NCI-H345 treated with DMSO at 0.1 percent for 48 hours (cell line): ENCODE measurements at regions not wholly inside any gene's neighbourhood (a gene's known extent, or its start where the extent isn't known, plus 50 kb on each side); places are given as distances from the start of the nearest gene placed in this dataset.

Experiments
- DNase-seq: peaks from one replicate; lab custom pipeline; 2025; ENCODE audit not compliant: unreplicated experiment; lab: John Stamatoyannopoulos, UW

DNA sequence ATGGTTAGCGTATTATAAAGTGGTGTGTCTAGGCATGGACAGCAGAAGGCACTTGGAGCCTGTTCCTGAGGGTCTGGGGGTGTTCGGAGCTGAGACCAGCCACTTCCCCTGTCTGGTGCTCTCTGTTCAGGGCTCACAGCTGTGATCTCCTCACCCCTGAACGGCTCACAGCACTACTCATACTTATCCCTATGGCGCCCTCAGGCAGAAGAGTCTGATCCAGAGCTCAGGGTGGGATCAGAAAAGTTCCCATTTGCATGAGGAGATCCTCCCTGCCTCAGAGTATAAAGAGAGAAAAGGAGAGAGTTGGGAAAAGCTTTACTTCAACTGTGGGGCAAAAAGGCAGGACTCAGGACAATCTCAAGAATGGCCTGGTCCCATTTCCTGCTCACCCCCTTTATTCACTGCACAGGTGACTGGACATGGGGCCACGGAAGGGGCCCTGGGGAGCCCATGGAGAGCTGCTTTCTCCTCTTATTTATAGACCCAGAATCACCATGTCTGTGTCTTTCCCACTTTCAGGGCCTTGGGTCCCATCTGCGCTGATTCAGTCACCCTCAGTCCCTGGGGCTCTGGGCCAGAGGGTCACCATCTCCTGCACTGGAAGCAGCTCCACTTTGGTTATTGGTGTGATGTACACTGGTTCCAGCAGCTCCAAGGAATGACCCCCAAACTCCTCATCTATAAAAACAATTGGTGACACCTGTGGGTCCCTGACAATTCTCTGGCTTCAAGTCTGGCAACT lies 97.0 kb upstream of the TOP3B start:
- DNase-seq = no peak

DNA sequence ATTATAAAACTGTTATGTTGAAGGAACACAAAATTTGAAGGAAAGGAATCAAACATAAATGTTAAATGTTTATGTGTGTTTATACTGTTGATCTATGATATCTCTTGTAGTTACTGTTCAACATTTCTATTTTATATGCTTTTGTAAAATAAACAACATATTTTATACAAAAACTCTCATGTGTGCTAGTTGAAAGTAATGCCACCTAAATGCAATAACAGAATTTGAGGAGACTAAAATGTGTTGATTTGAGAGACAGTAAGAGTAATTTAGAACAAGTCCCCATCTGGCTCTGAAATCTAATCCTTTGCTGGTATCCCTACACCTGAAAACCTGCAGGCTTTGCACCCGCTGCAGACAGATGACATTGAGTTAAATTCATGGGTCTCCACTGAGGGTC lies 95.7 kb upstream of the TOP3B start:
- DNase-seq = no peak

DNA sequence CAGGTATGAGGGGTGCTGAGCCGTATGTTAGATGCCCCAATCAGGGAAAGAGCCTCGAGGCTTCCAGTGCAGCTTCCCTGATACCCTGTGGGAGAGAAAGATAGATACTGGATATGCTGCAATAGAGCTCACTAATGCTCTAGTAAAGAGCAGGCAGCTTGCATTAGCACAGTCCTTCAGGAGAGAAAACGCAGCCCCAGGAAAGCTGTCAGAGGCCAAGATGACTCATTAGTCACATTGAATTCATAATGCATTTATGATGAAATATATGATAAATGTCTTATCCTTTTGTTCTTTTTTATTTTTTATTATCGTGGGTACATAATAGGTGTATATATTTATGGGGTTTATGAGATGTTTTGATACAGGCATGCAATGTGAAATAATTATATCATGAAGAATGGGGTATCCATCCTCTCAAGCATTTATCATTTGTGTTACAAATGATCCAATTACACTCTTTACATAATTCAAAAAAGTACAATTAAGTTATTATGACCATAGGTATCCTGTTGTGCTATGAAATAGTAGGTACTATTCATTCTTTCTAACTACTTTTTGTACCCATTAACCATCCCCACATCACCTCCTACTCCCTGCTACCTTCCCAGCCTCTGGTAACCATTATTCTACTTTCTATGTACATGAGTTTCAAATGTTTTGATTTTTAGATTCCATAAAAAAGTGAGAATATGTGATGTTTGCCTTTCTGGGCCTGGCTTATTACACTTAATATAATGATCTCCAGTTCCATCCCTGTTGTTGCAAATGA lies 94.5 kb upstream of the TOP3B start:
- no peak for DNase-seq

DNA sequence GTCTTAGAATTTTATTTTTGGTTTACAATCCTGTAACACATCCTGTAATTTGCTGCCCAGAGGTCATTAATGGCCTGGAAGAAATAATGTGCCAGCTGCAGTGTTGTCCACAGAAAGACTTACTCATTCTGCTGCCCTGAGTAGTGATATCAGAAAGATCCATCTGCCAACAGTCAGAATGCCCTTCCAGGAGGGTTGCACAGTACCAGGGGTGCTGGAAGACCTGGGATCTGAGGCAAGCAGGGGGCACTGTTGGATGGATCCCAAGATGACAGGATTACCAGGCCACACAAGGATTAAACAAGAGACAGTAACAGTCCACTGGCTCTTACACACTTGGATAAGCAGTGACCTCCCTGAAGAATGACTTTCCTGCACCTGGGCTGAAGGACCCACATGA lies 93.8 kb upstream of the TOP3B start:
- DNase-seq = no peak

DNA sequence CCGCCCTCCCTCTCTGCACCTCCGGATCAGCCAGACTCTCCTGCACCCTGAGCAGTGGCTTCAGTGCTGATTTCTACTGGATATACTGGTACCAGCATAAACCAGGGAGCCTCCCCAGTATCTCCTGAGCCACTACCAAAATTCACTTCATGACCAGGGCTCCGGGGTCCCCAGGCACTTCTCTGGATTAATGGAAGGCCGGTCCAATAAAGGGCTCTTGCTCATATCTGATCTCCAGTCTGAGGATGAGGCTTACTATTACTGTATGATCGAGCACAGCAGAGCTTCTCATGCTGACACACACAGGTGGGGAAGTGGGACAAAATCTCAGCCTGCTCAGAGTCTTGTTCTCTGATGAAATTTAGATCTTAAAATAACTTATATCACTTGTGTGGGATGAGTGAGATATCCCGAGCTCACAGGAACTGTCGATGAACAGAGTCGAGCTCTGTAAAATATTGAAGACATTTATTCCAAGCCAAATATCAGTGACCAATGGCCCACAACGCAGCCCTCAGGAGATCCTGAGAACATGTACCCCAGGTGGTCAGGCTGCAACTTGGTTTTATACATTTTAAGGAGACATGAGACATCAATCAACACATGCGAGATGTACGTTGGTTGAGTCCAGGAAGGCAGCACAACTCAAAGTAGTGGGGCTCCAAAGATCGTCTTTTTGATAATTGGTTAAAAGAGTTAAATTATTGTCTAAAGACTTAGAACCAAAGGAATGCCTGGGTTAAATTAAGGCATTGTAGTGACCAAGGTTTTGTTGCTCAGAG lies 93.0 kb upstream of the TOP3B start:
- DNase-seq = no peak

DNA sequence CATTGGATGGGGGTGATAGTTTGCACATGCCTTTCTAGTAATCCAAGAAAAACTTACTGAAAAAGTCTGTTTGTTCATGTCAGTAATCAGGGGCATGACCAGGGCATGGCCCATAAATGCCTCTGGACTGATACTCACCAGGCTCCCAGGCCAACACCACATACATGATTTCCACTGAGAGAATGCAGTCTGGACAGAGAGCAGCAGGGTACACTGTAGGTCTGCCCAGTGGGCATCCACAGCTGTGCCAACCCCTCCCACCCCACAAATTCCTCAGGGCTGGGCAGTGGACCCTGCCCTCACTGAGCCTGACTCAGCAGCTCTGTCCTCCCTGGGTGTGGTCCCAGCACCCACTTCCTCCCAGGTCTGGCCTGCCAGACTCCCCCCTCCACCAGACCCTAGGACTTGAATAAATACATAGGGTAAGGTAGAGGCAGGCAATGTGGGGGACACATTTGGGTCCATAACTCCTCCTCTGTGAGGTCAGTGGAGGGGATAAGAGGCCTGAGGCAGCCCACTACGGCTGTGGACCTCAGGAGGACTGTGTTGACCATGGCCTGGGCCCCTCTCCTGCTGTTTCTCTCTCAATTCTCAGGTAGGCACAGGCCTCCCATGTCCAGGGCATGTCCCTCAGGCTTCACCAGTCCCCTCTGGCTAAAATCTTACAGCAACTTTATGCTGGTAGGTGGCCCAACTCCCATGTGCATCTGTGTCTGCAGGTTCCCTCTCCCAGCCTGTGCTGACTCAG lies 92.2 kb upstream of the TOP3B start:
- DNase-seq = no peak

DNA sequence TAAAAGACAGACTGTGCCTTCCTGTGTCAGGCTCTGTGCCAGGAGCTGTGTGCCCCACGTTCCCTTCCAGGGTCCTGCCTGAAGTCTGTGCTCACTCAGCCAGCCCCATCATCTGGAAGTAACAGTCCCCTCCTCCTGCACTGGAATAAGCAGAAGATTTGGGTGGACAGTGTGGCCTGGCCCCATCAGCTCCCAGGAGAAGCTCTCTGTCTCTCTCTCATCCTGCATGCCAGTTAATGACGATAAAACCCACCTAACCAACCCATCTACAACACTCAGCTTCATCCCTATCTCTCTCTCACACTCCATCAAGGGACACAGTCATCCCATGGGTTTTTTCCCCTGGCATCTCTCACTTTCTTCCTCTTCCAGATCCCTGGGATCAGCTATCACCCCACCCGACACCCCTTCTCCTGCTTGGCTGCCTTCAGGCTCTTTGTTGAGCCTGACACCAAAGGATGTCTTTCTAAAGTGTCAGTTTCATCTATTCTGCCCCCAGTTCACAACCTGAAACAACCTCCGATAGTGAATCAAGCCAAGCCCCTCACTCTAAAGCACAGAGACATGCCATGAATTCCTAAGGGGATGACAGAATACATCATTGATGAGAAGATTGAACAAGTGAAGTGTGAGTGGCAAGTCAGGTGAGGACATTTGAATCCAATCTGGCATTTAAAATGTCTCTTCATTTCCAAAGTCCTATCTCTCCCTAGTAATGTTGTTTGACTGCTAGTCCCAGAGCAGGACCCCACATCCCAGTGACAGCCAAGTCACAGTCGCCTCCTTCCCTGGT lies 91.4 kb upstream of the TOP3B start:
- DNase-seq = no peak

DNA sequence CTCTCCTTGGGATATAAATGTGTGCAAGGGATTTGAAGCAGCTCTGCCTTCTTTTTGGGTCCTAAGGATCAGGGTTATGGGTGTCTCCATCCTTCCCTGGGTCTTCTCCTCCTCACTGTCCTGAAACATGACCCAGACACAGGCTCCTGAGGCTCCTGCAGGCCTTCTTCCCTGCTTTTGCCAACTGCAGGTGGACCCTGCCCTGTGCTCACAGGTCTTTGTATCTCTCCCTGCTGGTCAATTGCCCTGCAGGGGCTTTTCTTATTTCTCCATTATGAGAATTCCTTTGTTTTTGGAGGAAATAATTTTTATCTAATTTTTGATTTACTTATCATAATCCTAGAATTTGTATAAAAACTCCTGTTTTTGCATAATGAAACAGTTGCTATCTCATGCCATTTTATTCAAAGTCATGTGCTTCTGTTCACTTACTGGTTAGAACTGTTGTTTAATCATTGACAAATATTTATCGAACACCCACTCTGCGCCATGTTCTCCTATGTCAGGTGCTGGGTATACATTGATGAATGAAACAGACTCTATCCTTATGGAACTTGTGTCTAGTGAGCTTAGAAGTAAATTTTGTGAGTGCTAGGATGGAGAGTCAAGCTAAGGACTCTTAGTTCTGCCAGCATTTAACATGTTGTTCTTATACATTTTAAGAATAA lies 89.7 kb upstream of the TOP3B start:
- no peak for DNase-seq

DNA sequence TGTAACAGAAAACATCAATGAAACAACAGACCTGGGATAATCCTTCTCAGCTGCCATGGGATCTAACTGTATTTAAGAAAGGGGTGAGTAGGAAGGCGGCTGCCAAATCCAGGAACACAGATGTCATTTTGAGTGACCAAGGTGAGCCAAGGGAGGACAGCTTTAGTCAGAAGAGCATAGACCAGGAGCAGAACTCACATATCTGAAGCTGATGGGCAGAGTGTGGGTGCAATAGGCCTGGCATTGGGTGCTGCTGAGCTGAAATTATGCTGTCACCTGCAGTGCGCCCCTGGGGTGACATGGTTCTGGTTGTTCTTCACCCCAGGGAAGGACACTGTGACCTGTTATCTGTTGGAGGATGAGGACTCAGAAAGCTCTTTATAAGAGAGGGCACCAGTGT lies 88.9 kb upstream of the TOP3B start:
- DNase-seq = no peak

DNA sequence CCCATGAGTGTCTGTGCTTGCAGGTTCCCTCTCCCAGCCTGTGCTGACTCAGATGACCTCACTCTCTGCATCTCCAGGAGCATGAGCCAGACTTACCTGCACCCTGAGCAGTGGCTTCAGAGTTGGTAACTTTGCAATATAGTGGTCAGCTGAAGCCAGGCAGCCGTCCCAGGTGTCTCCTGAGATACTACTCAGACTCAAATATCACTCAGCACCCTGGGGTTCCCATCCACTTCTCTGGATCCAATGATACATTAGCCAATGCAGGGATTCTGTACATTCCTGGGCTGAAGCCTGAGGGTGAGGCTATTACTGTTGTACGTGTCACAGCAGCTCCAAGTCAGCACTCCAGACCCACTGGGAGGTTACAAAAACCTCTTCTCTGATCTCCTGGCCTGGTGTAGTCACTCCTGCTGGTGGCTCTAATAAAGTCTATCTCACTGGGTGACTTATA lies 87.8 kb upstream of the TOP3B start:
- no peak for DNase-seq

DNA sequence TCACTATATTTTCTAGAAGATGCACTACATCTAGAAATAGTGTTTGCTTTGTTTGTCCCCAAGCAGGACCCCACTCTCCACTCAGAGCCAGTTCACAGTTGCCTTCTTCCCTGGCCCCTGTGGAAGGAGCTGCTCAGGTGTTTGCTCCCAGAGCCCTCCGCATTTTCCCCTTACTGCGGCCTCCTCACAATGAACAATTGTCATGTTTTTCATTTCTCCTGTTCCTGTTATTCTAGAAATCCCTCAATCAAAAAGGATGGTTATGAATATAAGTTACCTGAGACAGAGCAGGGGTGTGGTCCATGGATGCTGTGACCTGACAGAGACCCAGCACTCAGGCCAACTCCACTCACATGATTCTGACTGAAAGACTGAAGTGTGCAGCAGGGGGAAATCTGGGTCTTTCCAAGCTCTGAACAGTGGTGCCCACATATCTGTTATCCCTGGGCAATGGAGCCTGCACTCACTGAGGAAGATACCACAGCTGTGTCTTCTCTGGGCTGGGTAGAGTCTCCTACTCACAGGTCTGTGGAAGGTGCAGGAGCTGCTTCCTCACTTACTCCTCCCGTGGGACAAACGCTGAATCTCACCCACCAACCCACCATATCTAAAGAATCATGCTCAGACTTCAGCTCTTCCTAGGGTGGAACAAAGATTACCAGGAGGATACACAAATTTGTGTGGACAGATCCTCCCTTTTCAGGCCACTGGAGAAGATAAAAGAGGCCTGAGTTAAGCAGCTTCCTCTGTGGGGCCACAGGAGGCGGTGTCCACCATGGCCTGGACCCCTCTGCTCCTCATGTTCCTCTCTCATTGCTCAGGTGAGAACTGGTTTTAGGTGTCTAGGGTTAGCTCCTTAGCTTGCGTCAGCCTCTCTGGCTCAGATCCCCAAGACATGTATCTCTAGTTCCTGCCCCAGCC lies 87.1 kb upstream of the TOP3B start:
- no peak for DNase-seq

DNA sequence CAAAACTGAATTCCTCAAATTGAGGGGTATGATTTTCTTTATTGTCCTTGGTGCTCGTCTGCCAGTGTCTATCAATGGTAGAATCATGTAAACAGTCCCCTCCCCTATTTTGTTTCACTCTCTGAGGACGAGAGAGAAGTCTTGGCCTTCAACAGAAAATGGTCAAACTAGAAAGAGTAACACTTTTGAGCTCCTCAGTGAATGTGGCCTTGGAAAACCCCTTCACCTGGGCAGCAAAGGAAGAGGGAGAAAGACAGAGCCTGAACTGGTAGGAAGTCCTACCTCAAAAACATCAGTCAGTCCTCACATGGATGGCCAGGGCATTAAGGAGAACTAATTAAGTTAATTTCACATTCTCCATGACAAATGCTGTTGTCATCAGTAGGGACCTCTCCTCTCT lies 86.1 kb upstream of the TOP3B start:
- no peak for DNase-seq

DNA sequence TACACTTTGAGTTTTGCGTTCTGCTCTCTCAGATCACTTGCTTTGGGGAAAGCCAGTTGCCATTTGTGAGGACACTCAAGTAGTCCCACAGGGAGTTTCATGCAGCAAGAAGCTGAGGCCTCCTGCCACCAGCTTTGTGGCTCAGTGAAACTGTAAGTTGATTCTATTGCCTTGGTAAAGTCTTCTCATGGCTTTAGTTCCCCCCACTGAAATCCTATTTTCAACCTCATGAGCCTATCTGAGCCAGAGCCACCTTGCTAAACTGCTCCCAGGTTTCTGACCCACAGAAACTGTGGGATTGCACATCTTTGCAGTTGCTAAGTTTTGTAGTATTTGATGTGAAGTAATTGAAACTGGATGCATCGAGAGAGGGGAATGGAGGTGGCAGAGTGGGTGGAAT lies 85.4 kb upstream of the TOP3B start:
- no peak for DNase-seq

DNA sequence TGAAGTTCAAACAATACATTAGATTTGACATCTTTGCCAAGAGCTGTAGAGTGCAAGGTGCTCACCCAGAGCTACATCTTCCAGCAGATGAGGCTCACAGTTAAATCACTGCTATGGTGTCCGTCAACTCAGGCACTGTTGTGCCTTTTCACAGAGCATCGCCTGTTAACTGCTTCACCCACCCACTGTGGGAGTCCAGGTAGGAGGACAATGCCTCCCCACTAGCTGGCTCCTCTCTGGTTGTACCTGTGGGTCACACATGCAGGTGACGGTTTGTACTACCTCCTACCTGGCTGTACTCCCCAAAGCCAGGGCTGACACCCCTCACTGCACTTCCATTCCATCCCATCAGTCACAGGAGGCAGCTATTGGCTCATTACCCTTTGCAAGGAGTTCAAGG lies 84.6 kb upstream of the TOP3B start:
- DNase-seq = no peak

DNA sequence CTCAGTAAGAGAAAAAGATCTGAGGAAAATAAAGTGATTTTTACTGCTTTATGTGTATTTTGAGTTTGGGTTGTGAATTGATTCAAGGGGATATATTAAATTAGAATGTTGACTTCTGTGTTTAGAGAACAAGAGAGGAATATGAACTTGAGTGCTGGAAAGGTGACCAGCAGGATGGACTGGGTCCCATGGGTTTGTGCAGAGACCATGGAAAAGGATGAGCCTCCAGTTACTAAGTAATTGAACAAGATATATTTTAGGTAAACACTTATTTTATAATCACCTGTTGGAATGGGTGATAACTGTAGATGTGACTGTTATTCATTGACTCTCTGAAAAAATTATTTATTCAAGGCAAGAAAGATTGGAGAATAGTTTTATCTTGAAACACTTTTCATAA lies 82.0 kb upstream of the TOP3B start:
- no peak for DNase-seq

DNA sequence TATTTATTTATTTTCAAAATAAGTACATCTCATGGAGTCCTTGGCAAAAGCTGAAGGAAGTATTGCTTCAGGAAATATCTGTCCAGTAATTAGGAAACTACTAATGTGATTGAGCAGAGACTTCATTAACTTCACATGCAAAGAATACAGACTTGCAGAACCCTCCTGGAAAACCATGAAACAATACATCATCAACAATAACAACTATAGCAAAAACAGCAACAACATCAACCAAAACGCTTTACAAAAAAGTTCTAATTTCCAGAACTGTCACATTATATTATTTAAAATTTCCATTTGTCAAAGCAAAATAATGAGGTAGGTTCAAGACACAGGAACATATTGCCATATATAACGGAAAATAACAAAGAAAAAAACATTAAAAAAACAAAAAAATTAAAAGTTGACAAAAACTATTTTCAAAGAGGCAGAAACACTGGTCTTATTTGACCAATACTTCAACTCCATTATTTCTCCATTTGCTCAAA lies 79.8 kb upstream of the TOP3B start:
- no peak for DNase-seq

DNA sequence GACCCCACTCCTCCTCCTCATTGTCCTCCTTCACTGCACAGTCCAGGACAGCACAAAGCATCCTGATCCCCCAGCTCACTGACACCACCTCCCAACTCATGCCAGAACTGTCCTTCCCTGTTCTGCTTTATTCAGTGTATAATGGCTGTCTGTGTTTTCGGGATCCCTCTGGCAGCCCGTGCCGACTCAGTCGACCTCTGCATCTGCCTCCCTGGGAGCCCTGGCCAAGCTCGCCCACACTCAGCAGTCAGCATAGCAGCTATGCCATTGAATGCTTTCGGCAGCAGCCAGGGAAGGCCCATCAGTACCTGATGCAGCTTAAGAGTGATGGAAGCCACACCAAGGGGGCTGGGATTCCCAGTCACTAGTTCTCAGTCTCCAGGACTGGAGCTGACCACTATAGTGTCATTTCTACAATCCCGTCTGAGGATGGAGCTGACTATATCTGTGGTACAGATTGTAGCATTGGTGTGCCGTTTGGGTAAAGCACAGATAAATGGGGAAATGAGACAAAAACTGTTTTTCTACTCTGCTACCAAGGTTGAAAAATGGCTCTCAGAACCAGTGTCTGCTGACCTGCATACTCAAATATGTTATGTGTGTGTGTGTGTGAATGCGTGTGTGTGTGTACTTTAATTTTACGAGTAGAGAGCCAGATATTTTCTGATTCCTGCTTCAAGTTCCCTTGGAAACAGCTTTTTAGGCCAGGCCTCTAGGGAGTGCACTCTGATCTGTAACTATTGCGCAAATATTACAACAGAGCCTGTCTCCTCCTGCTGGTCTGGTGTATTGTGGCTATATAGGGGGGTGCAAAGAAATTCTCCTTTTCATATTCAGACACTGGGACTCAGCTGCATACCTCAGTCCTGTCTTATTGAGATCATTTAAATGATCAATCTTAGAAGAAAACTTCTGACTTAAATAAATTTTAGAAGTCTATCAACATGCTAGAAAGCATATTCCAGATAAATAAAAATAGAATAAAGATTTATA lies 78.8 kb upstream of the TOP3B start:
- no peak for DNase-seq
